ENCODE measurements at regions not wholly inside any gene's neighbourhood (a gene's known extent, or its start where the extent isn't known, plus 50 kb on each side); places are given as distances from the start of the nearest gene placed in this dataset.

DNA sequence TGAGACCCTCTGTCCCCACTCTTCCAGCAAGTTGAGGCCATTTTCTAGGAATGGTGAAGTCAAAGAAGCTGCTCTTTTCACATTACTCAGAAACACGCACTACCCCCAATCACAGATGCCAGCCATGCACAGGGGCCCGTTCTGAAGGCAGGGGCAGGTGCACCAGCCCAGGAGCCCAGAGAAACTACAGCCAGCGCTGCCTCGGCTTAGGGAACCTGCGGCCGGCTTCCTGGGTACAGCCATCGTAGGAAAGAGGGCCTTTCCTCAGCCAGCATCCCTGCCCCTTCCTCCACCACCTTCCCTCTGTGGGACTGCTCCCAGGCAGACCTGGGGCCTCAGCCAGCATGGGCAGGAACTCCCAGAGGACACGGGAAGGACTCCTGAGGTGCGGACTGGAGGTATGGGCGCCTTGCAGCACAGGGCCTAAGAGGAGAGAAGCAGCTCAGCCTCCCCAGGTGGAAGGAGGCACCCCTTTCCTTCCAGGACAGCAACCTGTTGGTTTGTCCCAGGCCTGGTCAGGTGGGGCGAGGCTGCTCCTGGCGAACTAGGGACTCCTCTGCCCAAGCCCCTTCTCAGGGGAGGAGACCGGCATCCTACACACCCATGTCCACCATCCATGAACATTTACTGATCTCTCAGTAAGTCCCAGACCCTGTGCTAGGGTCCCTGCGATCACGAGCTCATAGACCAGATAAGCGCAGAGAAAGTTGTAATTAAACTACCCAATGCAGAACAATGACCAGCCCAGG, 99.0 kb upstream of the ID2 start:
- WGBS, 5 donors: 76 to 87% (median 86%) methylated on average over 14 to 16 of the region's 16 CpGs
- H3K4me3 ChIP-seq: peak overlapping the region in 3 of 4 donors; percentile 1 to 32 (median 27)

DNA sequence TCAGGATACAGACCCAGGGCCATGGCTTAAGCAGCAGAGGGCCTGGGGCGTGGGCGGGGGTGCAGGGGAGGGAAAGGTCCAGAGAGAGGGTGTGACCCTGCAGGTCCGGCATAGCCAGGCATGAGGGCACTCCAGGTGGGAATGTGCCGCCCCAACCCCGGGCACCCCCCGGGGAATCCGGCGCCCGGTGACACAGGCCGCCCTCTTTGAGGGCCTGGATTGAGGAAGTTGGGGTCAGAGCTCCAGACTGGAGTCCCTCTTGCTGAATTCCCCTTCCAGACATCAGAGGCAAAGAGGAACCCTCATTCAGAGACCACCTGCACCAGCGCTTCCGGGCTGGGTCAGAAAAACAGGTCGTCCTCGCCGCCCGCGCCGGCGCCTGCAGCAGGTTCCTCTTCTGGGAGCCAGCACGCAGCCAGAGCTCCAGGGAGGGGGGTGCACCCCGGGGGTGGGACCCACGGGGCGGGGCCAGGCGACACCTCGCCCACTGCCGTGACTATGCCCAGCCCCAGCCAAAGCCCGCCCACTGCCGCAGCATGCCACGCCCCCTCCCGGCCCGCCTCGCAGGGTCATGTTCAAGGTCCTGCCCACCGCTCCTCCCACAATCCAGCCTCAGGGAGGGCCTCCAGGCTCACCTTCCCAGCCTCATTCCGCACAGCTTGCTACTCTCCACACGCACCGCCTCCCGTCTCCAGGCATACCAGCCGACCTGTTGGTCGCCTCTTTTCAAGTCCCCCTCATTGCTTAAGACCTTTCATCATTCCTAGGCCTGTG, 98.3 kb upstream of the ID2 start:
- Histone ChIP-seq H3K36me3 (no peaks in the 10 kb centered on the region), H3K27ac (peak overlapping the region; percentile 37 to 73 (median 64)), H3K4me1 (peaks cover 9 to 30% (median 18%) of the 10 kb centered on the region in 4 donors), H3K4me3 (peak overlapping the region; percentile 12 to 32 (median 23)), H3K27me3 (no peaks in the 10 kb centered on the region), H3K9me3 (no peaks in the 10 kb centered on the region)
- TF ChIP-seq EP300 (IDR thresholded peaks at IDR 0.05) (no peak), POLR2AphosphoS5 (IDR thresholded peaks at IDR 0.05) (peak in 2 of 3 donors; percentile 72 to 77), POLR2A (IDR thresholded peaks at IDR 0.05) (no peak)
- TF ChIP-seq, protein P1, sequence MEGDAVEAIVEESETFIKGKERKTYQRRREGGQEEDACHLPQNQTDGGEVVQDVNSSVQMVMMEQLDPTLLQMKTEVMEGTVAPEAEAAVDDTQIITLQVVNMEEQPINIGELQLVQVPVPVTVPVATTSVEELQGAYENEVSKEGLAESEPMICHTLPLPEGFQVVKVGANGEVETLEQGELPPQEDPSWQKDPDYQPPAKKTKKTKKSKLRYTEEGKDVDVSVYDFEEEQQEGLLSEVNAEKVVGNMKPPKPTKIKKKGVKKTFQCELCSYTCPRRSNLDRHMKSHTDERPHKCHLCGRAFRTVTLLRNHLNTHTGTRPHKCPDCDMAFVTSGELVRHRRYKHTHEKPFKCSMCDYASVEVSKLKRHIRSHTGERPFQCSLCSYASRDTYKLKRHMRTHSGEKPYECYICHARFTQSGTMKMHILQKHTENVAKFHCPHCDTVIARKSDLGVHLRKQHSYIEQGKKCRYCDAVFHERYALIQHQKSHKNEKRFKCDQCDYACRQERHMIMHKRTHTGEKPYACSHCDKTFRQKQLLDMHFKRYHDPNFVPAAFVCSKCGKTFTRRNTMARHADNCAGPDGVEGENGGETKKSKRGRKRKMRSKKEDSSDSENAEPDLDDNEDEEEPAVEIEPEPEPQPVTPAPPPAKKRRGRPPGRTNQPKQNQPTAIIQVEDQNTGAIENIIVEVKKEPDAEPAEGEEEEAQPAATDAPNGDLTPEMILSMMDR (IDR thresholded peaks at IDR 0.05): peak in 2 of 7 experiments; percentile 12 to 20
- intact Hi-C loops (cut with DNase I; ENCODE audit: low total_unique reads): no loop called here
- WGBS, 5 donors: 18 to 33% (median 19%) methylated on average over 11 to 39 of the region's 39 CpGs
- DNase-seq: peak; percentile 98 to 99

More for the DNA sequence above, 99.0 kb upstream of the ID2 start:
- no peaks in the 10 kb centered on the region for H3K9me3 ChIP-seq
- DNase-seq: peak in 1 of 2 donors; percentile 25
- H3K27me3 ChIP-seq: no peaks in the 10 kb centered on the region
- peak overlapping the region; percentile 22 to 73 (median 64) for H3K27ac ChIP-seq
- TF ChIP-seq POLR2A (IDR thresholded peaks at IDR 0.05): no peak
- TF ChIP-seq, protein P1 (IDR thresholded peaks at IDR 0.05): no peak
- no peak for TF ChIP-seq EP300 (IDR thresholded peaks at IDR 0.05)
- TF ChIP-seq POLR2AphosphoS5 (IDR thresholded peaks at IDR 0.05): no peak
- H3K36me3 ChIP-seq: no peaks in the 10 kb centered on the region
- H3K4me1 ChIP-seq: peaks cover 9 to 30% (median 18%) of the 10 kb centered on the region in 4 donors
- intact Hi-C loops (cut with DNase I; ENCODE audit: low total_unique reads): no loop called here

DNA sequence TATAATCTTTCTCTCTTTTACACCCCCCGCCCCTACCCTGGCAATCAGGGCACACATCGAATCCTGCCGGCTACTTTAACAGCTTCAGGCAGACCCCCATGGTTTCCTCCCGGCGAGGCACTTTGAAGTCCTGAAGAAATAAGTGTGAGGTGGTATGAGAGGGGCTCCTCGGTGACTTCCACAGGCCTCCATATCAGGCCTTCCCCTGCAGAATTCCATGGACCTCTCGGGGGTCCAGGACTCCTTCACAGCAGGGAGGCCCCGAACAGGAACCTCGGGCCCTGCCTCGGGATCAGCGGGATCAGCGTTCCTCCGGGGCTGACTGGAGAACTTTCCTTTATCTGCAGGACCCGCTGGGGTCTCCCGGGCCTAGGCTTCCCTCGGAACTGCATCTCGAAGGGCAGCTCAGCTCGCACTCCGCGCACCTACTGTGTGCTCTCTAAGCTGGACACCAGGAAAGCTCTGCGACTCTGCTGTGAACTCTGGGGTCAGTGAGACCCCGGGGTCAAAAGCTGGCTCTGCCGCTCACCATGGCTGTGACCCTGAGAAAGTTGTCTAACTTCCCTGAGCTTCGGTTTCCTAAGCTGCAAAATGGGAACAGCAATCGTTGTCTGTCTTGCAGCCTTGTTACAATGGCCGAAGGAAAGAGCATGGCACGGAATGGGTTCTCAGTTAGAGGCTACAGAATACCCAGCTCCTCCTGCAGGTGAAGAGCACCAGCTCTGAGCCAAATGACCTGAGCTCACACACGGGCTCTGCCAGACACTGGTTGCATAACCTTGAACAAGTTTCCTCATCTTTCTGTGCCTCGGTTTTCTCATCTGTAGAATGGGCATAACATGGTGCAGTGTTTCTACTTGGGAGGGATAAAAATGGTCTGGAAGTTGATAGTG, 97.4 kb upstream of the ID2 start:
- peaks cover 9 to 30% (median 18%) of the 10 kb centered on the region in 4 donors for H3K4me1 ChIP-seq
- TF ChIP-seq EP300 (IDR thresholded peaks at IDR 0.05) (no peak), POLR2AphosphoS5 (IDR thresholded peaks at IDR 0.05) (no peak)
- TF ChIP-seq, protein P1 (IDR thresholded peaks at IDR 0.05): no peak
- intact Hi-C loops (cut with DNase I; ENCODE audit: low total_unique reads): no loop called here
- 59 to 75% (median 61%) methylated on average over 21 to 29 of the region's 29 CpGs for WGBS, 5 donors
- H3K4me3 ChIP-seq: peak overlapping the region; percentile 12 to 27 (median 20)
- H3K27me3 ChIP-seq: no peaks in the 10 kb centered on the region
- peak in 1 of 2 donors; percentile 24 for DNase-seq
- no peaks in the 10 kb centered on the region for H3K36me3 ChIP-seq
- H3K27ac ChIP-seq: peak overlapping the region in 4 of 5 donors; percentile 37 to 73 (median 66)
- no peaks in the 10 kb centered on the region for H3K9me3 ChIP-seq
